Ovary (tissue), 3 donors: ENCODE measurements at regions not wholly inside any gene's neighbourhood (a gene's known extent, or its start where the extent isn't known, plus 50 kb on each side); places are given as distances from the start of the nearest gene placed in this dataset.
"Not testable (repeated sequence)": the region's sequence is repeated elsewhere in the genome, so short reads cannot be mapped to it uniquely, and the experiment has no call there.

ENCODE experiments used
- POLR2A ChIP-seq: fragments of 450-650 bp; IDR thresholded peaks from one replicate; pipeline ENCODE4 v1.6.1; 2017; ENCODE audit warnings: antibody characterized with exemption, mild to moderate bottlenecking, moderate library complexity
- TF ChIP-seq, protein P1 (sequence below), 3 donors: fragments of 450-650 bp in 2 of 3; fragments of 200-600 bp in 1 of 3; IDR thresholded peaks; one replicate each; pipeline versions ENCODE4 v1.5.1 to v1.8.0; 2016 to 2022; ENCODE audit warnings: antibody characterized with exemption in 3 of 3, mild to moderate bottlenecking in 1 of 3
- donor health status: DM: no; HTN: no; CAD: no.

DNA sequence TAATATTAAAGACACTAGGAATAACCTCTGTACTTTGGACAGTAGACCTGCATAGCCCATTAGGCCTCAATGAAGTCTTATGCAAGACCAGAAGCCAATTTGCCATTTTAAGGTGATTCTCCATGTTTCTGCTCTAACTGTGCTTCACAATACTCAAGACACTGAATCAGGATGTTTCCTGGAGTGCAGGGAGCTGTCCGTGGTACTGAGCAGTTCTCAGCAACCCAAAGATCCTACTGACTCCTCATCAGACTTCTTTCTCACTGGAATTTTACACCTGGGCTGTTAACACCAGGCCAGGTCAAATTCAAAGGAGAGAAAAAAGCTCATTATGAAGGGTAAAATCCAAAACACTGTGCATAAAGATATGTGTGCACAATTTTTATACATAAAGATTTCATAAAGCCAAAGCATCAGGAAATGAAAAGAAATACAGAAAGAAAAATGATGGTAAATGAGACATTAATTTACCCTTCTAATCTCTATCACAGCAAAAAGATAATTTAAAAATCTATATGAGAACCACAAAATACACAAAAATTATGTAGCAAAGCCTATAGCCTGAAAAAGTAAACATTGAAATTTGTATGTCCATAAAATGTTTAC lies 235.9 kb downstream of the CEP170 start:
- TF ChIP-seq, protein P1, sequence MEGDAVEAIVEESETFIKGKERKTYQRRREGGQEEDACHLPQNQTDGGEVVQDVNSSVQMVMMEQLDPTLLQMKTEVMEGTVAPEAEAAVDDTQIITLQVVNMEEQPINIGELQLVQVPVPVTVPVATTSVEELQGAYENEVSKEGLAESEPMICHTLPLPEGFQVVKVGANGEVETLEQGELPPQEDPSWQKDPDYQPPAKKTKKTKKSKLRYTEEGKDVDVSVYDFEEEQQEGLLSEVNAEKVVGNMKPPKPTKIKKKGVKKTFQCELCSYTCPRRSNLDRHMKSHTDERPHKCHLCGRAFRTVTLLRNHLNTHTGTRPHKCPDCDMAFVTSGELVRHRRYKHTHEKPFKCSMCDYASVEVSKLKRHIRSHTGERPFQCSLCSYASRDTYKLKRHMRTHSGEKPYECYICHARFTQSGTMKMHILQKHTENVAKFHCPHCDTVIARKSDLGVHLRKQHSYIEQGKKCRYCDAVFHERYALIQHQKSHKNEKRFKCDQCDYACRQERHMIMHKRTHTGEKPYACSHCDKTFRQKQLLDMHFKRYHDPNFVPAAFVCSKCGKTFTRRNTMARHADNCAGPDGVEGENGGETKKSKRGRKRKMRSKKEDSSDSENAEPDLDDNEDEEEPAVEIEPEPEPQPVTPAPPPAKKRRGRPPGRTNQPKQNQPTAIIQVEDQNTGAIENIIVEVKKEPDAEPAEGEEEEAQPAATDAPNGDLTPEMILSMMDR (IDR thresholded peaks at IDR 0.05) = not testable (repeated sequence)
- not testable (repeated sequence) for TF ChIP-seq POLR2A
